Choroid plexus epithelial cell (primary cell): ENCODE measurements at regions not wholly inside any gene's neighbourhood (a gene's known extent, or its start where the extent isn't known, plus 50 kb on each side); places are given as distances from the start of the nearest gene placed in this dataset.
A peak's percentile ranks its signal among the peaks of the same experiment; 100 is the strongest.

Experiments used
- DNase-seq: peaks from one replicate; pipeline ENCODE4 v3.0.0-alpha.2; 2010; ENCODE audit warnings: low read depth
- H3K4me3 ChIP-seq: 2 replicates; pipeline ENCODE4 v1.5.1; 2011; ENCODE audit warnings: low read depth, mild to moderate bottlenecking, control low read depth, low read length, moderate library complexity
- CTCF ChIP-seq: conservative IDR thresholded peaks from 2 replicates; pipeline ENCODE4 v1.5.1; 2011; ENCODE audit warnings: low read depth, mild to moderate bottlenecking, control low read depth, inconsistent platforms, low read length, moderate library complexity

- TF ChIP-seq CTCF = no peak
- no peak for DNase-seq
- H3K4me3 ChIP-seq = no peak overlapping the region
Measured at GRCh38 chr2:236705295-236706105, 135.9 kb downstream of the ACKR3 start.

- H3K4me3 ChIP-seq = no peak overlapping the region
- TF ChIP-seq CTCF = no peak
- DNase-seq = no peak
Measured at GRCh38 chr2:236706288-236706687, 136.7 kb downstream of the ACKR3 start.

- no peak for DNase-seq
- no peak for TF ChIP-seq CTCF
- no peak overlapping the region for H3K4me3 ChIP-seq
Measured at GRCh38 chr2:236706803-236707202, 137.2 kb downstream of the ACKR3 start.

GRCh38 chr2:236711440-236711839 is 141.8 kb downstream of the ACKR3 start:
- no peak overlapping the region for H3K4me3 ChIP-seq
- DNase-seq = peak; percentile 17
- no peak for TF ChIP-seq CTCF

GRCh38 chr2:236712304-236712703 is 142.7 kb downstream of the ACKR3 start:
- H3K4me3 ChIP-seq = no peak overlapping the region
- TF ChIP-seq CTCF = no peak
- DNase-seq = peak; percentile 55

- DNase-seq = no peak
- H3K4me3 ChIP-seq = no peak overlapping the region
- TF ChIP-seq CTCF = no peak
Measured at GRCh38 chr2:236712961-236713673, 143.5 kb downstream of the ACKR3 start.
